ENCODE measurements at regions not wholly inside any gene's neighbourhood (a gene's known extent, or its start where the extent isn't known, plus 50 kb on each side); places are given as distances from the start of the nearest gene placed in this dataset.

DNA sequence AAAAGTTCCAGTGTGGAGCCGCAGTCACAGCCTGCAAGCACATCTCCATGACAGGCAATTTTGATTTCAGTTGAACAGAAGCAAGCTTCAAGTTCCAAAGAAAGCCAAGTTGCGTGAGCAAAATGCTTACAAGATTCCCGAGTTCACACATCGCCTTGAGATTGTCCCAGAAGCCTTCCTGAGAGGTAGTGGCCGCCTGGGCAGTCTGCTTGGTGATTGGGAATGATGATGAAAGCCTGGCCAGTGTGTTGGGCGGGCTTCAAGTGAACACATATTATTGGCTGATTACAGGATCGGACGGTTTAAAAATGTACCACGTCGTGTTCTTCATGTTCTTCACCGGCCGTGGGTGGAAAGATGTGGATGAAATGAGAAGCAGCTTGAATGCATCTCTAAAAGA lies 185.5 kb downstream of the FOXL1 start:
- H2AFZ ChIP-seq (ENCODE audit: low read depth, low read length): no peak overlapping the region
- no peak overlapping the region for H3K4me2 ChIP-seq (ENCODE audit: insufficient read depth, low read length)
- no peaks in the 10 kb centered on the region; the same call in 1 of the 2 replicates for H4K20me1 ChIP-seq (ENCODE audit: insufficient read depth, low read length)
- no peak for DNase-seq
- no peaks in the 10 kb centered on the region for H3K36me3 ChIP-seq (ENCODE audit: insufficient read depth, low read length)
- ATAC-seq (ENCODE audit: insufficient read depth, low read depth): no peak
- no peak for TF ChIP-seq EZH2 (IDR thresholded peaks at IDR 0.05; ENCODE audit: borderline replicate concordance, low read depth, low read length, severe bottlenecking)
- TF ChIP-seq, protein P1, sequence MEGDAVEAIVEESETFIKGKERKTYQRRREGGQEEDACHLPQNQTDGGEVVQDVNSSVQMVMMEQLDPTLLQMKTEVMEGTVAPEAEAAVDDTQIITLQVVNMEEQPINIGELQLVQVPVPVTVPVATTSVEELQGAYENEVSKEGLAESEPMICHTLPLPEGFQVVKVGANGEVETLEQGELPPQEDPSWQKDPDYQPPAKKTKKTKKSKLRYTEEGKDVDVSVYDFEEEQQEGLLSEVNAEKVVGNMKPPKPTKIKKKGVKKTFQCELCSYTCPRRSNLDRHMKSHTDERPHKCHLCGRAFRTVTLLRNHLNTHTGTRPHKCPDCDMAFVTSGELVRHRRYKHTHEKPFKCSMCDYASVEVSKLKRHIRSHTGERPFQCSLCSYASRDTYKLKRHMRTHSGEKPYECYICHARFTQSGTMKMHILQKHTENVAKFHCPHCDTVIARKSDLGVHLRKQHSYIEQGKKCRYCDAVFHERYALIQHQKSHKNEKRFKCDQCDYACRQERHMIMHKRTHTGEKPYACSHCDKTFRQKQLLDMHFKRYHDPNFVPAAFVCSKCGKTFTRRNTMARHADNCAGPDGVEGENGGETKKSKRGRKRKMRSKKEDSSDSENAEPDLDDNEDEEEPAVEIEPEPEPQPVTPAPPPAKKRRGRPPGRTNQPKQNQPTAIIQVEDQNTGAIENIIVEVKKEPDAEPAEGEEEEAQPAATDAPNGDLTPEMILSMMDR (IDR thresholded peaks at IDR 0.05; ENCODE audit: borderline replicate concordance, extremely low read depth, low read length, poor library complexity, severe bottlenecking): no peak
- peaks cover 4% of the 10 kb centered on the region for H3K27me3 ChIP-seq (ENCODE audit: insufficient read depth, low read length, poor library complexity)
- no peaks in the 10 kb centered on the region for H3K79me2 ChIP-seq (ENCODE audit: insufficient read depth, low read length)
- no peak overlapping the region for H3K4me3 ChIP-seq (ENCODE audit: low read depth in 1 of 2, low read length in 2 of 2)
- no peak overlapping the region for H3K27ac ChIP-seq (ENCODE audit: low read length)
- H3K9ac ChIP-seq (ENCODE audit: low read depth, low read length): no peak overlapping the region
- no peaks in the 10 kb centered on the region for H3K4me1 ChIP-seq (ENCODE audit: insufficient read depth, low read length)
- H3K9me3 ChIP-seq (ENCODE audit: insufficient read depth, low read length, severe bottlenecking): no peaks in the 10 kb centered on the region

GRCh38 chr16:86764551-86764950 lies 186.2 kb downstream of the FOXL1 start:
- H4K20me1 ChIP-seq (ENCODE audit: insufficient read depth, low read length): no peaks in the 10 kb centered on the region; the same call in 1 of the 2 replicates
- H3K4me2 ChIP-seq (ENCODE audit: insufficient read depth, low read length): no peak overlapping the region
- H3K79me2 ChIP-seq (ENCODE audit: insufficient read depth, low read length): no peaks in the 10 kb centered on the region
- H3K9ac ChIP-seq (ENCODE audit: low read depth, low read length): no peak overlapping the region
- TF ChIP-seq, protein P1 (IDR thresholded peaks at IDR 0.05; ENCODE audit: borderline replicate concordance, extremely low read depth, low read length, poor library complexity, severe bottlenecking): no peak
- no peak for TF ChIP-seq EZH2 (IDR thresholded peaks at IDR 0.05; ENCODE audit: borderline replicate concordance, low read depth, low read length, severe bottlenecking)
- no peaks in the 10 kb centered on the region for H3K4me1 ChIP-seq (ENCODE audit: insufficient read depth, low read length)
- peaks cover 4% of the 10 kb centered on the region for H3K27me3 ChIP-seq (ENCODE audit: insufficient read depth, low read length, poor library complexity)
- no peaks in the 10 kb centered on the region for H3K36me3 ChIP-seq (ENCODE audit: insufficient read depth, low read length)
- H3K9me3 ChIP-seq (ENCODE audit: insufficient read depth, low read length, severe bottlenecking): no peaks in the 10 kb centered on the region
- ATAC-seq (ENCODE audit: insufficient read depth, low read depth) (no peak), DNase-seq (no peak)
- no peak overlapping the region for H2AFZ ChIP-seq (ENCODE audit: low read depth, low read length)
- H3K4me3 ChIP-seq (ENCODE audit: low read depth in 1 of 2, low read length in 2 of 2): no peak overlapping the region
- no peak overlapping the region for H3K27ac ChIP-seq (ENCODE audit: low read length)

DNA sequence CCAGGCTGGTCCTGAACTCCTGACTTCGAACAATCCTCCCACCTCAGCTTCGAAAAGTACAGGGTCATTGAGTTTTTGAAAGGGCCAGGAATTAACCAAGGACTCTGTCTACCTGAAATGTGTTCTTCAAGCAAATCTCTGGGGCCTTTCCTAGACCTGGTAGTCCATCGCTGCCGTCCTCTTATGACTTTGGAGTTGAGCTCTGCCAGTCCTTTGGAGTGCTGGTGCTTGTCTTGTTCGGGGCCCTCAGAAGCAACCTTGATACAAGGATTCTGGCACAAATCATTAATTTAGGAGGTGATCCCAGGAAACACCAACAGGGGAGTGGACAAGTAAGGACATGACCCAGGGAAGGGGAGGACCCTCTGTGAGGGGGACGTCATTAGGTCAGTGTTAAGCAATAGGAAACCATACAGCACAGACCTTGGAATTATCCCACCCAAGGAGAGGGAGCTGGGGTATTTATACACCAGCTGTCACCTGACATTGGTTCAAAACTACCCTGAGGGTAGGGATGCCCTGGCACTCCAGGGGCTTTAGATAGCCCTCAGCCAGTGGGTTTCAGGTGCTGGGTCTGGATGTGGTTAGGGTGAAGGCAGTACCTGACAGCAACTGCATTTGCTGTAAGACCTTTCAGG lies 187.2 kb downstream of the FOXL1 start:
- Histone ChIP-seq H3K9me3 (ENCODE audit: insufficient read depth, low read length, severe bottlenecking) (no peaks in the 10 kb centered on the region), H3K79me2 (ENCODE audit: insufficient read depth, low read length) (no peaks in the 10 kb centered on the region), H3K9ac (ENCODE audit: low read depth, low read length) (no peak overlapping the region), H3K4me1 (ENCODE audit: insufficient read depth, low read length) (no peaks in the 10 kb centered on the region), H3K36me3 (ENCODE audit: insufficient read depth, low read length) (no peaks in the 10 kb centered on the region), H4K20me1 (ENCODE audit: insufficient read depth, low read length) (no peaks in the 10 kb centered on the region; the same call in 1 of the 2 replicates), H3K4me3 (ENCODE audit: low read depth in 1 of 2, low read length in 2 of 2) (no peak overlapping the region), H3K27ac (ENCODE audit: low read length) (no peak overlapping the region), H2AFZ (ENCODE audit: low read depth, low read length) (no peak overlapping the region), H3K27me3 (ENCODE audit: insufficient read depth, low read length, poor library complexity) (peaks cover 8% of the 10 kb centered on the region), H3K4me2 (ENCODE audit: insufficient read depth, low read length) (no peak overlapping the region)
- DNase-seq (no peak), ATAC-seq (ENCODE audit: insufficient read depth, low read depth) (no peak)
- TF ChIP-seq EZH2 (IDR thresholded peaks at IDR 0.05; ENCODE audit: borderline replicate concordance, low read depth, low read length, severe bottlenecking): no peak
- TF ChIP-seq, protein P1 (IDR thresholded peaks at IDR 0.05; ENCODE audit: borderline replicate concordance, extremely low read depth, low read length, poor library complexity, severe bottlenecking): no peak
